ENCODE measurements at regions not wholly inside any gene's neighbourhood (a gene's known extent, or its start where the extent isn't known, plus 50 kb on each side); places are given as distances from the start of the nearest gene placed in this dataset.
"Not testable (repeated sequence)": the region's sequence is repeated elsewhere in the genome, so short reads cannot be mapped to it uniquely, and the experiment has no call there.

DNA sequence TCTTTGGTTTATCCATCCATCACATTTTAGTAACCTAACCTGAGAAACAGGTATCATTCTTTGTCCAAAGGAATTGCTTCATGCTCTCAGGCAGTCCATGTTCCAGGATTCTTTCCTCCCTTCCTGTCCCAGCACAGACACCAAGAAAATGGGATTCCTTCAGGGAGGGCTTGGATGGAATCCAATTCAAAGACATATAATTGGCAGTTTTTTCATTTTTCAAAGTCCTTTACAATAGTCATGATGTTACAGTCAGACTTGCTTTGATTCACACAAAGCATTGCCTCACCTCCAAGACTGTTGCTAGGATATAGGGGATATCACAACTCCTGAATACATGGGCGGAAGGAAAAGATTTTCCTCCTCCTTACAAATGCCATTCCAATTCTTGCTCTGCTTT lies 241.4 kb upstream of the ACVR2A start:
- intact Hi-C loops (cut with DNase I), result no loop called here
- no peaks in the 10 kb centered on the region for H3K9me3 ChIP-seq (ENCODE audit: control insufficient read depth, low read length)
- no peak overlapping the region for H3K27ac ChIP-seq (ENCODE audit: low read length)
- no peaks in the 10 kb centered on the region for H3K27me3 ChIP-seq (ENCODE audit: control insufficient read depth, insufficient read depth)
- H3K4me1 ChIP-seq (ENCODE audit: control insufficient read depth, insufficient read depth, low read length), result no peaks in the 10 kb centered on the region
- no peak overlapping the region for H3K4me3 ChIP-seq (ENCODE audit: low read length)
- WGBS, result 84% methylated on average over 1 of the region's 1 CpG
- DNase-seq, result no peak
- ATAC-seq, result no peak

GRCh38 chr2:147600646-147601045 lies 244.2 kb upstream of the ACVR2A start:
- ATAC-seq (no peak), DNase-seq (no peak)
- no peaks in the 10 kb centered on the region for H3K9me3 ChIP-seq (ENCODE audit: control insufficient read depth, low read length)
- no peak overlapping the region for H3K27ac ChIP-seq (ENCODE audit: low read length)
- H3K27me3 ChIP-seq (ENCODE audit: control insufficient read depth, insufficient read depth), result no peaks in the 10 kb centered on the region
- no peaks in the 10 kb centered on the region for H3K4me1 ChIP-seq (ENCODE audit: control insufficient read depth, insufficient read depth, low read length)
- intact Hi-C loops (cut with DNase I), result no loop called here
- 70% methylated on average over 5 of the region's 5 CpGs for WGBS
- H3K4me3 ChIP-seq (ENCODE audit: low read length), result no peak overlapping the region

- Histone ChIP-seq H3K9me3 (ENCODE audit: control insufficient read depth, low read length) (no peaks in the 10 kb centered on the region), H3K27me3 (ENCODE audit: control insufficient read depth, insufficient read depth) (no peaks in the 10 kb centered on the region), H3K27ac (ENCODE audit: low read length) (no peak overlapping the region), H3K4me1 (ENCODE audit: control insufficient read depth, insufficient read depth, low read length) (no peaks in the 10 kb centered on the region), H3K4me3 (ENCODE audit: low read length) (no peak overlapping the region)
- 46% methylated on average over 7 of the region's 7 CpGs for WGBS
- intact Hi-C loops (cut with DNase I), result no loop called here
- DNase-seq (no peak), ATAC-seq (no peak)
Measured at GRCh38 chr2:147600223-147600622, 244.6 kb upstream of the ACVR2A start.

- Histone ChIP-seq H3K4me3 (ENCODE audit: low read length) (no peak overlapping the region), H3K27ac (ENCODE audit: low read length) (no peak overlapping the region), H3K4me1 (ENCODE audit: control insufficient read depth, insufficient read depth, low read length) (no peaks in the 10 kb centered on the region), H3K27me3 (ENCODE audit: control insufficient read depth, insufficient read depth) (no peaks in the 10 kb centered on the region), H3K9me3 (ENCODE audit: control insufficient read depth, low read length) (no peaks in the 10 kb centered on the region)
- peak; percentile 28 to 70 (median 67) for DNase-seq
- 43% methylated on average over 4 of the region's 4 CpGs for WGBS
- ATAC-seq, result peak; percentile 73 to 87
- intact Hi-C loops (cut with DNase I), result no loop called here
Measured at GRCh38 chr2:147595200-147595599, 249.6 kb upstream of the ACVR2A start.

DNA sequence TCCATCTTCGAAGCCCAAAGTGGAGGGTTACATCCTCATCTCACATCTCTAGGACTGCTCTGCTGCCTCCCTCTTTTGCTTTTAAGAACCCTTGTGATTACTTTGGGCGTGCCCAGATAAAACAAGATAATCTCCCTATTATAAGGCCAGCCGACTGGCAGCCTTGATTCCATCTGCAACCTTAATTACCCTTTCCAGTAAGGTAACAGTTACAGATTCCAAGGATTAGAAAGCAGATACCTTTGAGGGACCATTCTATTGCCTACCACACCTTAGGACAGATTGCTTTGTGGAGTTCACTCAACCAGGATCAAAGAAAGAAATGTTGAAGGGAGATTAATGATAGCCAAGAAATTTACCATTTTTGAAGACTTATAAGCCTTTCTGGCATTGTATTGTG lies 250.8 kb upstream of the ACVR2A start:
- Histone ChIP-seq H3K27me3 (ENCODE audit: control insufficient read depth, insufficient read depth) (no peaks in the 10 kb centered on the region), H3K4me1 (ENCODE audit: control insufficient read depth, insufficient read depth, low read length) (no peaks in the 10 kb centered on the region), H3K27ac (ENCODE audit: low read length) (no peak overlapping the region), H3K4me3 (ENCODE audit: low read length) (no peak overlapping the region), H3K9me3 (ENCODE audit: control insufficient read depth, low read length) (no peaks in the 10 kb centered on the region)
- WGBS, result 80% methylated on average over 3 of the region's 3 CpGs
- ATAC-seq, result no peak
- DNase-seq, result no peak
- intact Hi-C loops (cut with DNase I), result no loop called here

- H3K9me3 ChIP-seq (ENCODE audit: control insufficient read depth, low read length); H3K4me1 ChIP-seq (ENCODE audit: control insufficient read depth, insufficient read depth, low read length); H3K27me3 ChIP-seq (ENCODE audit: control insufficient read depth, insufficient read depth); intact Hi-C loops (cut with DNase I); ATAC-seq; DNase-seq; H3K27ac ChIP-seq (ENCODE audit: low read length); H3K4me3 ChIP-seq (ENCODE audit: low read length): not testable (repeated sequence)
- 96% methylated on average over 2 of the region's 2 CpGs for WGBS
Measured at GRCh38 chr2:147592784-147593183, 252.0 kb upstream of the ACVR2A start.

DNA sequence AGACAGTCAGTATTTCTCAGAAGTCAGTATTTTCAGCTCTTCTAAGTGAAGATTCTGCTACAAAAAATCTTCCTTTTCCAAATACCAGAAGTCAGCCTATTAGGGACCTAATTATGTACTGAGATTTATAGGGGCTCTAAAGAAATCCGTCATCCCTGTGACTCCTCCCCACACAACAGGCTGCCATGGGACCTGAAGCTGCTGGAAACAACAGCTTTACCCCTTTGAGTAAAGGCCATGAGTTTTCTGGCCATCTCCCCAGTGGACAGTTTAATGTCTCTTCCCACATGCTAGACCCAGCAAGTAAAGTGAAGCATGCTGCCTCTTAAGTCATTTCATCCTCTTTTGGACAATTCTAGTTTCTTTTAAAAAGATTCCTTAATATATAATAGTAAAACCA lies 255.7 kb upstream of the ACVR2A start:
- 77% methylated on average over 1 of the region's 1 CpG for WGBS
- intact Hi-C loops (cut with DNase I), result no loop called here

DNA sequence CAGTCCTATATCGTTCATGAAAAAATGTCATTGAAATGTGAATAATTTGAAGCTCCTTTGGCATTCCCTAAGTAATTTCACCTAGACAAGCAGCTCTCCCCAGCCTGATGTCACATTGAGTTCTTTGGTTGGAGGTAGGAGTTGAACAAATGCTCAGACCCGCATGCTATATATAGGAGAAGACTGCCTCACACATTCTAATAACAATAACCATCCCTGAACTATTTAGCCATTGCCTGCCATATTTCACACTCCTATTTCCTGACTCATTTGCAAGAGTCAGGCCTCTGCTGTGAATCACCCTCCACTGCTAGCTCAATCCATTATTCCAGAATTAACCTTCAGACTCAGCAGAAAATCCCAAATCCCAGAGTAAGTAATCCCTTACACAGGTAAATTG lies 256.6 kb upstream of the ACVR2A start:
- 71% methylated on average over 2 of the region's 2 CpGs for WGBS
- H3K4me1 ChIP-seq (ENCODE audit: control insufficient read depth, insufficient read depth, low read length), result no peaks in the 10 kb centered on the region
- ATAC-seq (no peak), DNase-seq (no peak)
- H3K9me3 ChIP-seq (ENCODE audit: control insufficient read depth, low read length), result no peaks in the 10 kb centered on the region
- no peaks in the 10 kb centered on the region for H3K27me3 ChIP-seq (ENCODE audit: control insufficient read depth, insufficient read depth)
- intact Hi-C loops (cut with DNase I), result no loop called here
- H3K4me3 ChIP-seq (ENCODE audit: low read length), result no peak overlapping the region
- H3K27ac ChIP-seq (ENCODE audit: low read length), result no peak overlapping the region

More for the DNA sequence above, 255.7 kb upstream of the ACVR2A start:
- Histone ChIP-seq H3K4me3 (ENCODE audit: low read length) (no peak overlapping the region), H3K27ac (ENCODE audit: low read length) (no peak overlapping the region), H3K9me3 (ENCODE audit: control insufficient read depth, low read length) (no peaks in the 10 kb centered on the region), H3K4me1 (ENCODE audit: control insufficient read depth, insufficient read depth, low read length) (no peaks in the 10 kb centered on the region), H3K27me3 (ENCODE audit: control insufficient read depth, insufficient read depth) (no peaks in the 10 kb centered on the region)
- ATAC-seq (no peak), DNase-seq (no peak)

DNA sequence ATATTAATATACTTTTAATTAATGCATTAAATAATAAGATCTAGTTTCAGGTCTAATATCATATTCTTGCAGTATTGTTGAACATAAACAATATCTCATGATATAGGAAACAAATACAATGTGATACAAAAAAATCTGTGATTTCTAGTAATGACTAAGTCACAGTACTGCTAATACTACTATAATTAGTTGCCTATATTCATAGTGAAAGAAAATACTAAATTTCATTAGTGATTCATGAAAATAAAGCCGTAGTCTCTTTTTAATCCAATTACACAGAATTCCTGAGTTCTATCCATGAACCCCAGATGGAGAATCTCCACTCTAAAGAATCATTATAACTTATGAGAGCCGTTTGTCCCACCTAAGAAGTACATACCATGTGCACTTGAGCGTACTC lies 266.3 kb upstream of the ACVR2A start:
- Histone ChIP-seq H3K27ac (ENCODE audit: low read length) (no peak overlapping the region), H3K4me3 (ENCODE audit: low read length) (no peak overlapping the region), H3K27me3 (ENCODE audit: control insufficient read depth, insufficient read depth) (no peaks in the 10 kb centered on the region), H3K4me1 (ENCODE audit: control insufficient read depth, insufficient read depth, low read length) (no peaks in the 10 kb centered on the region), H3K9me3 (ENCODE audit: control insufficient read depth, low read length) (no peaks in the 10 kb centered on the region)
- WGBS, result 85% methylated on average over 3 of the region's 3 CpGs
- no peak for ATAC-seq
- intact Hi-C loops (cut with DNase I), result no loop called here
- DNase-seq, result no peak

GRCh38 chr2:147577998-147578380 lies 266.8 kb upstream of the ACVR2A start:
- no peaks in the 10 kb centered on the region for H3K27me3 ChIP-seq (ENCODE audit: control insufficient read depth, insufficient read depth)
- intact Hi-C loops (cut with DNase I), result no loop called here
- no peak overlapping the region for H3K4me3 ChIP-seq (ENCODE audit: low read length)
- no peak overlapping the region for H3K27ac ChIP-seq (ENCODE audit: low read length)
- 88% methylated on average over 2 of the region's 2 CpGs for WGBS
- ATAC-seq, result no peak
- no peak for DNase-seq
- no peaks in the 10 kb centered on the region for H3K9me3 ChIP-seq (ENCODE audit: control insufficient read depth, low read length)
- no peaks in the 10 kb centered on the region for H3K4me1 ChIP-seq (ENCODE audit: control insufficient read depth, insufficient read depth, low read length)

- 68% methylated on average over 8 of the region's 8 CpGs for WGBS
- Histone ChIP-seq H3K27ac (ENCODE audit: low read length) (no peak overlapping the region), H3K9me3 (ENCODE audit: control insufficient read depth, low read length) (no peaks in the 10 kb centered on the region), H3K4me1 (ENCODE audit: control insufficient read depth, insufficient read depth, low read length) (no peaks in the 10 kb centered on the region), H3K27me3 (ENCODE audit: control insufficient read depth, insufficient read depth) (no peaks in the 10 kb centered on the region), H3K4me3 (ENCODE audit: low read length) (no peak overlapping the region)
- DNase-seq (no peak), ATAC-seq (no peak)
- intact Hi-C loops (cut with DNase I), result no loop called here
Measured at GRCh38 chr2:147577323-147577997, 267.4 kb upstream of the ACVR2A start.

DNA sequence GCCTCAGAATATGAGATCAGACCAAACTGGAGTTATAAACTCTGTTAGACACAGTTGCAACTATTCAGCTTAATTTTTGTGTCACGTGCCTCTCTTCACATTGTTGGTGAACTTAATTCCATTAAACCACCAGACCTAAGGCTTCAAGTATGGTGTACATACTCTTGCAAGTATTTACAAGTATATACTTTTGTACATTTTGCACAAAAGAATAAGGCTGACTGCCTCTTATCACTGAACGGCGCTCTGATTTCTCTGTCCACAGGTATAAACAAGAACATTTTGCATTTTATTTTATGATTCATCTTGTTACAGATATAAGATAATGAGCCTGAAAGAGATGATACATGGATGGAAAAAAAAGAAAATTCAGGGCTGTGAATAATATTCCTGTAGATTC lies 269.7 kb upstream of the ACVR2A start:
- DNase-seq (no peak), ATAC-seq (no peak)
- no peak overlapping the region for H3K27ac ChIP-seq (ENCODE audit: low read length)
- no peaks in the 10 kb centered on the region for H3K27me3 ChIP-seq (ENCODE audit: control insufficient read depth, insufficient read depth)
- intact Hi-C loops (cut with DNase I), result no loop called here
- H3K4me3 ChIP-seq (ENCODE audit: low read length), result no peak overlapping the region
- no peaks in the 10 kb centered on the region for H3K9me3 ChIP-seq (ENCODE audit: control insufficient read depth, low read length)
- 91% methylated on average over 3 of the region's 3 CpGs for WGBS
- no peaks in the 10 kb centered on the region for H3K4me1 ChIP-seq (ENCODE audit: control insufficient read depth, insufficient read depth, low read length)
